GM23248 (cell line): ENCODE measurements at regions not wholly inside any gene's neighbourhood (a gene's known extent, or its start where the extent isn't known, plus 50 kb on each side); places are given as distances from the start of the nearest gene placed in this dataset.

Experiments
- EZH2 ChIP-seq: fragments of 200-600 bp; sonication (generic); IDR thresholded peaks from 2 replicates; pipeline ENCODE4 v1.6.1; 2018; ENCODE audit warnings: antibody characterized with exemption, mild to moderate bottlenecking; ENCODE audit not compliant: insufficient read depth, poor library complexity, severe bottlenecking
- EZH2phosphoT487 ChIP-seq: fragments of 200-600 bp; sonication (generic); IDR thresholded peaks from 2 replicates; pipeline ENCODE4 v1.6.1; 2018; ENCODE audit warnings: antibody characterized with exemption, moderate library complexity, mild to moderate bottlenecking, low read depth; ENCODE audit not compliant: insufficient read depth

- no peak for TF ChIP-seq EZH2
- no peak for TF ChIP-seq EZH2phosphoT487
Measured at GRCh38 chr10:124271676-124272075, 147.0 kb downstream of the OAT start.
